Tibial artery (tissue), 4 donors: ENCODE measurements at regions not wholly inside any gene's neighbourhood (a gene's known extent, or its start where the extent isn't known, plus 50 kb on each side); places are given as distances from the start of the nearest gene placed in this dataset.
A peak's percentile ranks its signal among the peaks of the same experiment; 100 is the strongest.

Source experiments
- DNase-seq, 2 donors: peaks; one replicate each; pipeline ENCODE4 v3.0.0-alpha.2; 2019
- H3K27ac ChIP-seq, 2 donors: fragments of 200-600 bp; sonication (generic) in 1 of 2; 1 replicate in 1 of 2; 2 replicates in 1 of 2; pipeline ENCODE4 v1.5.1; 2018 to 2019; ENCODE audit warnings: mild to moderate bottlenecking in 1 of 2
- H3K27me3 ChIP-seq, 2 donors: fragments of 200-600 bp; sonication (generic) in 1 of 2; one replicate each; pipeline versions ENCODE4 v1.5.1 to v1.6.0; 2016 to 2019
- H3K36me3 ChIP-seq, 3 donors: fragments of 200-600 bp; sonication (generic) in 2 of 3; one replicate each; pipeline ENCODE4 v1.5.1; 2016 to 2019; ENCODE audit warnings: mild to moderate bottlenecking in 2 of 3
- H3K4me1 ChIP-seq, 4 donors: fragments of 200-600 bp; sonication (generic) in 2 of 4; 1 replicate in 3 of 4; 2 replicates in 1 of 4; pipeline ENCODE4 v1.5.1; 2016 to 2019
- H3K4me3 ChIP-seq, 2 donors: fragments of 200-600 bp; sonication (generic) in 1 of 2; 1 replicate in 1 of 2; 2 replicates in 1 of 2; pipeline ENCODE4 v1.5.1; 2018 to 2019; ENCODE audit warnings: mild to moderate bottlenecking in 2 of 2
- H3K9me3 ChIP-seq, 3 donors: fragments of 200-600 bp; sonication (generic) in 1 of 3; one replicate each; pipeline ENCODE4 v1.5.1; 2016 to 2019
- CTCF ChIP-seq, 2 experiments: fragments of 200-600 bp in 1 of 2; fragments of 450-650 bp in 1 of 2; IDR thresholded peaks; one replicate each; pipeline ENCODE4 v1.5.1; 2017 to 2019; ENCODE audit warnings: antibody characterized with exemption in 2 of 2, mild to moderate bottlenecking in 1 of 2, moderate library complexity in 1 of 2
- intact Hi-C: fragments of 100-400 bp; cut with DNase I; formaldehyde crosslinking; loops from one replicate; pipeline ENCODE4 v1.15.0; 2023; ENCODE audit warnings: low total_unique reads

- DNase-seq, result no peak
- intact Hi-C loops, result no loop called here
- Histone ChIP-seq H3K27ac (peak overlapping the region; percentile 36 to 52), H3K36me3 (no peaks in the 10 kb centered on the region), H3K4me3 (peak overlapping the region in 1 of 2 donors; percentile 19), H3K9me3 (no peaks in the 10 kb centered on the region), H3K27me3 (no peaks in the 10 kb centered on the region), H3K4me1 (peaks cover 0 to 34% (median 17%) of the 10 kb centered on the region in 4 donors)
- no peak for TF ChIP-seq CTCF (IDR thresholded peaks at IDR 0.05)
These were observed 149.2 kb downstream of the DYRK2 start for GRCh38 chr12:67797753-67798152.

GRCh38 chr12:67798768-67799167 lies 150.2 kb downstream of the DYRK2 start:
- no peaks in the 10 kb centered on the region for H3K36me3 ChIP-seq
- no peak for TF ChIP-seq CTCF (IDR thresholded peaks at IDR 0.05)
- intact Hi-C loops, result no loop called here
- H3K4me3 ChIP-seq, result no peak overlapping the region
- no peaks in the 10 kb centered on the region for H3K9me3 ChIP-seq
- H3K27me3 ChIP-seq, result no peaks in the 10 kb centered on the region
- peak overlapping the region; percentile 26 to 52 for H3K27ac ChIP-seq
- peaks cover 0 to 38% (median 17%) of the 10 kb centered on the region in 4 donors for H3K4me1 ChIP-seq
- DNase-seq, result no peak

GRCh38 chr12:67802731-67803130 lies 154.2 kb downstream of the DYRK2 start:
- H3K4me3 ChIP-seq, result peak overlapping the region in 1 of 2 donors; percentile 22
- H3K4me1 ChIP-seq, result peaks cover 0 to 33% (median 8%) of the 10 kb centered on the region in 4 donors
- no peak for DNase-seq
- no peak for TF ChIP-seq CTCF (IDR thresholded peaks at IDR 0.05)
- no peaks in the 10 kb centered on the region for H3K9me3 ChIP-seq
- intact Hi-C loops, result no loop called here
- peak overlapping the region; percentile 45 to 58 for H3K27ac ChIP-seq
- H3K27me3 ChIP-seq, result no peaks in the 10 kb centered on the region
- H3K36me3 ChIP-seq, result no peaks in the 10 kb centered on the region

- Histone ChIP-seq H3K27ac (peak overlapping the region; percentile 45 to 58), H3K4me1 (peaks cover 0 to 33% (median 5%) of the 10 kb centered on the region in 4 donors), H3K27me3 (no peaks in the 10 kb centered on the region), H3K4me3 (peak overlapping the region in 1 of 2 donors; percentile 22), H3K9me3 (no peaks in the 10 kb centered on the region), H3K36me3 (no peaks in the 10 kb centered on the region)
- TF ChIP-seq CTCF (IDR thresholded peaks at IDR 0.05), result no peak
- DNase-seq, result no peak
- intact Hi-C loops, result no loop called here
These were observed 154.9 kb downstream of the DYRK2 start for GRCh38 chr12:67803278-67803993.

GRCh38 chr12:67804168-67804567 lies 155.6 kb downstream of the DYRK2 start:
- H3K4me1 ChIP-seq, result peaks cover 0 to 28% (median 0%) of the 10 kb centered on the region in 4 donors

More at GRCh38 chr12:67804168-67804567, 155.6 kb downstream of the DYRK2 start:
- no peak overlapping the region for H3K27ac ChIP-seq
- TF ChIP-seq CTCF (IDR thresholded peaks at IDR 0.05), result no peak
- H3K4me3 ChIP-seq, result no peak overlapping the region
- H3K27me3 ChIP-seq, result no peaks in the 10 kb centered on the region
- H3K9me3 ChIP-seq, result no peaks in the 10 kb centered on the region
- DNase-seq, result no peak
- intact Hi-C loops, result no loop called here
- no peaks in the 10 kb centered on the region for H3K36me3 ChIP-seq
